Epidermal melanocyte (primary cell): ENCODE measurements at regions not wholly inside any gene's neighbourhood (a gene's known extent, or its start where the extent isn't known, plus 50 kb on each side); places are given as distances from the start of the nearest gene placed in this dataset.

Experiments
- DNase-seq: peaks from one replicate; pipeline ENCODE4 v3.0.0; 2011; ENCODE audit warnings: low spot score; ENCODE audit not compliant: insufficient read length

DNA sequence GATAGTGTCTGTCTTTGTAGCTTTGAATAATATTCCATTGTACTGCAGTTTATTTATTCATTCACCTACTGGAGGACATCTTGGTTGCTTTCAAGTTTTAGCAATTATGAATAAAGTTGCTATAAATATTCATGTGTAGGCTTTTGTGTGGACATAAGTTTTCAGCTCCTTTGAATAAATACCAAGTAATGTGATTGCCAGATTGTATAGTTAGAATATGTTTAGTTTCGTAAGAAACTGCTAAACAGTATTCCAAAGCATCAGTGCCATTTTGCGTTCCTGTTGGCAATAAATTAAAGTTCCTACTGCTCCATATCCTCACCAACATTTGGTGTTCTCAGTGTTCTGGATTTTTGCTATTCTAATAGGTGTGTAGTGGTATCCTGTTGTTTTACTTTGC, 311.7 kb upstream of the FMN2 start:
- DNase-seq, result no peak

DNA sequence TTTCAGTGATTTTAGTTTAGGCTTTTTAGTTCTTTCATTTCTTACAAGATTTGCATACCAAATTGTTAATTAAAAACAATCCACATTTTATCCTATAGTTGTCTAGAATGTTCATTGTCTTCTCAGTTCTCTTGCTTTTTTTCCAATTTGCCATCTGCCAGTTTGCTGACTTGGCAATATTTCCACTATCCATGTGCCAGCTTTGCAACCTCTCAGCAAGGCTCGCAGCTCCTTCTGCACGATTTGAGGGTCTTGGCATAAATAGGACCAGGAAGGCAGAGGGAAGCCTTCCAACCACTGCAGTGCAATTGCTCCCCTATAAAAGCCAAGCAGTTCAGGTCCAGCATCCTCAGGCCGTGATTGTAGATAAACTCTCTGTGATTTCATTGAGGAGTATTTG, 306.8 kb upstream of the FMN2 start:
- DNase-seq, result no peak

DNA sequence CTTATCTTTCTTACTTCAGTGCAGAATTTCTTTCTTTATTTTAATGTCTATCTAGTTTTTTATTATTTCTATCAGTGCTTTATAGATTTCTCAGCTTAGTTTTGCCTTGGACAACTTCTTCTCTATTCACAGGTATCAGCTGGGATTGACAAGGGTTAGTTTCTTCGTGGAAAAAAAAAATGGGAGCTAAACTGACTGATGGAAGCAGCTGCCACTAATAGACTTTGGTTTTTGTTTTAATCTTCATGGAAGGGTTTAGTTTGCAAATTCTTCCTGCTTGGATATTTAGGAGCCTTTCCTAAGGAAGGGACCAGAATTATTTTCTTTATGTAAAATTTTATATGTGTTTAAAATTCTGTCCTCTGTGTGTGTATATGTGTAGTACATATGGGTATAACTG, 306.1 kb upstream of the FMN2 start:
- DNase-seq, result no peak

DNA sequence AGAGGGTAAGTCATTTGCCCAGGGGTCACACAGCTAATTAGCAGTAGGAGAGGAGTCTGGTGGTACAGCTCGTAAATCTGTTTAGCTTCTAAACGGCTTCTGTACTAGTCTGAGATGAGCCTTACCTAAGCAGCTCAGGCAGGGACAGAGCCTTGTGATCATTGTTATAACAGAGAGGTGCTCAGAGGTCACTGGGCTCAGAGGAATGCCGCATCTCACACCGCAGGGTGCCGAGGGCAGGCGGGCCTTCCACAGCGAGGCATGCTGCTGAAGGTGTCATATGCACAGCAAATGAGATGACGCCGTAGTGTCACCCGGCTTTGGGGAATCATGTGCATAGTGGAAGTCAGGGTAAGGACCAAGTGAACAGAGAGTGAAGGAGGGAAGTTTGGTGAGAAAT, 305.2 kb upstream of the FMN2 start:
- no peak for DNase-seq

DNA sequence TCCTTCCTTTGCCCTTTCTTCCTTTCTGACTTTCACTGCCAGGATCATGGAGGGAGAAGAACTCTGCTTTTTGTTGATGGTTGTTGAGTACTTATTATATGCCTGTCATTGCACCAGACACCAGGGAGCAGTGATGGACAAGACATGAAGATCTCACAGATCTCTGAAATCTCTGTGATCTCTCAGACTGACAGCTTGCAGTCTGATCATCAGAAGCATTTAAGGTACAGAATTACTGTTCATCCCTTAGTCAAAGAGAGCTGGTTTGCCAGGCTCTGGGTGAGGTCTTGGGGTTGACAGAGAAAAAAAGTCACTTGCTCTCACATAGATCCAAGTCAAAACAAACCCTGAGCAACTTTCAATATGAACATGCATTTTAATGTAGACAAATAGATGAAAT, 299.5 kb upstream of the FMN2 start:
- no peak for DNase-seq

DNA sequence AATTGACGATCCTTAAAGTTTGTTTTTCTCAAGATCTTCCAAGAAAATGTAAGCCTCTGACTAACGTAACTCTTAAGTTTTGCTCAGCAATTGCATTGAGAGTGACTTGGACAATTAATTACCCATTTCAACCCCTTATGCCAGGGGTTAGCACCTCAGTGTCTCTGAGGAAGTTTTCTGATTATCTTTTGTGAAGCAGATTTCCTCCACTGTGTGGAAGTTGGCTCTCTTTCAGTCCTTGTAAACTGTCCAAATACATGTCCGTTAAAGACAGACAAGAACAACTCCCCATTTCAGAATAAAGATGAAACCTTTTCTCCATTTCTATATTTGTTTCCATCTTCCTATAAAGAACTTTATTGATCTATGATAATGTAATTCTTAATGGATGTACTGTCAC, 296.4 kb upstream of the FMN2 start:
- no peak for DNase-seq

DNA sequence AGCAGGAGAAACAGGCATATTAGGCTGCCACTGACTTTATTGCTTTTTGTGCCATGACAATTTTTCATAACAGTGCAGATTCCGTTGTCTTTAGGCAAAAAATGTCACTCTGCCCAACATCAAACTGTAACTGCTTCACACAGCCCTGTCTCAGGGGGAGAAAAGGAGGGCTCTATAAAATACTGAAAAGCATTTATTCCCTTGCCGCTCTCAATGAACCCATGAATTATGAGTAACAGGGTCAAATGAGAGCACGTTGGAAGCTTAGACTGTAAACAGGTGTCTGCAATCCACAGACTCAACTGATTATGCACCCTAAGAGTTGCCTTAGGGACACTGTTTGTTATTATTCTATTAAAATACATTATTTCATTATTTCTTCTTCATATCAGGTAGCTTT, 292.1 kb upstream of the FMN2 start:
- DNase-seq, result no peak

DNA sequence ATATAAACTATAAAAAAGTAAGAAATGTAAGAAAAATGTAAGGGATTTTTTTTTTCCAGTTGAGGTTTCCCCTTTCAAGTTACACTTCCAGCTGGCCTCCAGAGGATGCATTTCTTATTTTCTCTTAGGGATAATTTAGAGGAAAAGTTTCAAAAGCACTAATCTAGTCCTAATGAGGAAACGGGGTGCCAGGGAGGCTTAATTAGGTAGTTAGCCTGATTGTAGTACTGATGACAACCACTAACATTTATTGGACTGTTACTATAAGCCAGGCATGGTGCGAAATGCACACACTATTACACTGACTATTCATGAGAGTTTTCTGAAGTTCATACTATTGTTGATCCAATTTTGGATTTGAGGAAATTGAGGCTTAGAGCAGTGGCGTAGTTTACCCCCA, 290.8 kb upstream of the FMN2 start:
- no peak for DNase-seq

DNA sequence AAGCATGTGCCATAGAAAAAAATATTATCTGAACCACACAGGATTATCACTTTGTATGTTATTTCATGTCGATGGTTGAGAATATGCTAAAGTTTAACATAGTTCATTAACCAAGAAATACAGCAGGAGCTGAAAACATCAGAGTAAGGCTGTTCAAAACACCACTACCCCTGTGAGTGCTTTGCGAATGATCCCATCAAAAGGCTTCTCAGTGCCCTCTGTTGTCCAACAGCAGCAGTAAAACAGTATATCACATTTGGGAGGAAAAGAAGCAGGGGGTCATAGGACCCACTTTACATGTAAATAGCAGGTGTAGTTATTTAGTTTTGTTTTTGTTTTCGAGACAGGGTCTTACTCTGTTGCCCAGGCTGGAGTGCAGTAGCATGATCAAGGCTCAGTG, 289.4 kb upstream of the FMN2 start:
- DNase-seq, result no peak

DNA sequence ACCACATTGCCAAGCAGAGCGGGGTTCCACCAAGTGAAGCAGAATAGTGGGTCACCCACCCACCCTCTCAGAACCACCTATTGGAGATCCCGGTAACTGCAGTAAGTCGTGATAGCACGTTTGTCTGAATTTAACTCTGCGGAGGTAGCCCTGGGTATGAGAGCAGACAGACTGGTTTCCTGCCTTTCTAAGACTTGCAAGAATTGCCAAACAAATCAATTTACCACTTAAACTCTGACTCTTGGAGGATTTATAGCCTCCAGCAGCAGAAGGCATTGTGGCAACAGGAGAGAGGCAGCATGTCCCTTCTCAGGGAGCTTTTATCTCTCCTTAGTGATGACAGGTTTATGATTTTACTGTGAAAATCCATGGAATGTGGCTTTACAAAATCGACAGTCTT, 287.9 kb upstream of the FMN2 start:
- DNase-seq, result no peak

DNA sequence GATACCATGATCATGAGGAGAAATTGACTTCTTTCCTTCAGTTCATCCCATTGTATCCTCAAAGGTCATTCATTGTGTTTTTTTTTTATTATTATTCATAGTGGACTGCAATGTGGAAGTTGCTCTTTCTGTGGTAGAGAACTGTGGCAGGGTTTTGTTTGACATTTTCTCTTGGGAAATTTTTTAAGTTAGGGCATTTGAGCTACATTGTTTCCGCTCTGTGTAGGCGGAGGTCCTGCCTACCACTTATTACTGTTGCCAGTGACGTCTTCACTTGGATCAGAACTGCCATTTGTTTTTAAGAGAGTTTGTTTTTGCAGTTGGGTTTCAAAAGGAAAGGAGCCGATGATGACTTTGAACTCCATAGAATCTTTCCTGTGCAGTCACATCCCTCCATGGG, 287.4 kb upstream of the FMN2 start:
- no peak for DNase-seq

DNA sequence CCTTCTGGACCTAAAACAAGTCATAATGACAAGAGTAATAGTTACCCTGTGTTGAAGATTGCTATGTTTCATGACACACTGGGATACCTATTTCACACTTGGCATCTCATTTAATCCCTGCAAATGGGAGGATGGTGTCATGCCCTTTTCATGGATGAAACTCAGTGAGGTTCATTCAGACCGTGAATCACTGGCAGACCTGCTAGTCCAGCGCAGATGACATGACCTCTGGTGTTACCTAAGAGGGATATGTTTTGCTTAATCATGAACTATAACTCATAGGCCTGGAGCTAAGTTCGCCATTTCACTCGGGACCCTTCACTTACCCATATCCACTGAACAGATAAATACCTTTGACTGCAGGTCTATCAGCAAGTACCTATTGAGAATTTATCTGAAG, 286.6 kb upstream of the FMN2 start:
- no peak for DNase-seq

DNA sequence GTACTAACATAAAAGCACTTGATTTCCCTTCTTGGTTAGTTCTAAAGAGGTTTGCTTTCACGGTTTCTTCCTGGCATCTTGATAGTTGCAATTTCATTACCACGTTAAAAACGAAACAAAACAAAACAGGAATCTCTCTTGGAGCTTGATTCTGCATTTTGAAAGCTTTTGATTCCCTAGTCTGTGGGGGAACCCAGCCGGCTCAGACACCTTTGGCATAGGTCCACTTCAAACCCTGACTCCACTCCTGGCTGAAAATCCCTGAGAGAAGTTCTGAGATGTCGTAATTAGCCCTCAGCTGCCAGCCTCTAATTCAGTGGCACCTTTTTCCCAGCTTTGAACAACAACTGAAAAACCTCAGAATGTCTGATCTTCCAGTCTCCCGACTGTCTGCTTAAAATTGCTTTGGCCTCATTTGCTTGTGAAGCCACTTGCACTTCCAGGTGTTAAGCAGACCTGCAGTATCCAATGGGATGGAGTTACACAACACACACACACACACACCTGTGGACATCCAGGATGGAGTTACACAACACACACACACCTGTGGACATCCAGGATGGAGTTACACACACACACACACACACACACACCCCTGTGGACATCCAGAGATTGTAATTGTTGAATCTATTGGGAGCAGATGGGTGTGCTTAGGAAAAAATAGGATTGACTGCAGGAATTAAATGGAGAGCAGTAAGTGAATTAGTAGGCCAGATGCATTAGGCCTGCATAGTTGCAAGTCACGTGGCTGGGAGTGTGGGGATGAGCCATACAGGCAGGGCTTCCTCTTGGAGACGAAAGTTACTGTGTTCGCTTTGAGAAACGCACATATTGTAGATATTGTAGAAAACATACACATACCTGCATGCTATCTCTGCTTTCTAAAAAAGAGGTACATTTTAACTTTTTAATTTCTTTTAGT, 285.6 kb upstream of the FMN2 start:
- no peak for DNase-seq

DNA sequence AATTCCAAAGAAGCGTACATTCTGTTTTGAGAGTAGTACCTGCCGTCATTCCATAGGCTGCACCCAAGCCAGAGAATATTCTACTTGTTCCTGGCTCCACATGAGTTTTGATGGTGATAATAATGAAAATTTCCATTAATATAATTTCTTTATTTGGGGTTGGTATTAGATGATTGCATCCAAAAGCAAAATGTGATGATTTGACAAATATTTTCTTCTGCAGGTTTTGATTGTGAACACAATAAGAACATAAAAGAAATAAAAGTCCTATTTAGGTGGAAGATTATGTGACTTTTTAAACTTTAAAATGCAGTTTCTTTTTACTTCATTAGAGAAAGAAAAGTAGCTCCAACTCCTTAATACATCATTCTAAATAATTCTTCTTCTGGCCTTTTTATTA, 284.8 kb upstream of the FMN2 start:
- no peak for DNase-seq

DNA sequence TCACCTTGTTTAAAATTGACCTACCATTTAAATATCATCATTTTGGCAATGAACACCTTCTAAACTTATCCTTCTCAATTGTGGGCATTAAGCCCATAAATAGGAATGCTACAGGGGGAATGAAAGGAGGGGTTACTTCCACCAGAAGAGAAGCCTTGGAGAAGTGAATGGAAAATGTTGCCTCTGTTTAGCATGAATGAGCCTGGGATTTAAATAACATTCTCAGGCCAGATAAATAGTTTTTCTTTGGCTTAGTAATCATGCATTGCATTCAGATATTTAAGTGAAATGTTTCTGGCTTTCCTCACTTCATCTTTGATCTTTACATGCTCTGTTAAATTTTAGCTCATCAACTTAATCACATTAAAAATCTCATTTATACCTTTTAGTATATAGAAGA, 284.3 kb upstream of the FMN2 start:
- no peak for DNase-seq

DNA sequence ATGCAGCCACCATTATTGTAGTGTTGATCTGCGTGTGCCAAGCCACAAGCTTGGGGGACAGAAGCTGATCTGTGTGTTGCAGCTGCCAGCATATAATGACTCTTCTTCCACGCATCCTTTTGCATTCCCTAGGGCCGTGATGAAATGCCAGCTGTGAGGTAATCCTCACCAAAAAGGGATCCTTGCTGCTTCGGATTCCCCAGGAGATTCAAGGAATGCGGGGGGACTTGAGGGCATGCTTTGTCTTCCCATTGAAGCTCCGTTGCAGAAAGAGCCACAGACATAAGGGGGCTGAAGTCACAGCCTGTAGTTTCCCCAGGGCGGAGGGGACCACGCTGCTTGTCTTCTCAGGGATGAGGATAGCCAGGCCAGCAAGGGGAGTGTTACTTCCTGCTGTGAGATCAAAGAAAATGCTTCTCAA, 281.6 kb upstream of the FMN2 start:
- DNase-seq, result no peak

DNA sequence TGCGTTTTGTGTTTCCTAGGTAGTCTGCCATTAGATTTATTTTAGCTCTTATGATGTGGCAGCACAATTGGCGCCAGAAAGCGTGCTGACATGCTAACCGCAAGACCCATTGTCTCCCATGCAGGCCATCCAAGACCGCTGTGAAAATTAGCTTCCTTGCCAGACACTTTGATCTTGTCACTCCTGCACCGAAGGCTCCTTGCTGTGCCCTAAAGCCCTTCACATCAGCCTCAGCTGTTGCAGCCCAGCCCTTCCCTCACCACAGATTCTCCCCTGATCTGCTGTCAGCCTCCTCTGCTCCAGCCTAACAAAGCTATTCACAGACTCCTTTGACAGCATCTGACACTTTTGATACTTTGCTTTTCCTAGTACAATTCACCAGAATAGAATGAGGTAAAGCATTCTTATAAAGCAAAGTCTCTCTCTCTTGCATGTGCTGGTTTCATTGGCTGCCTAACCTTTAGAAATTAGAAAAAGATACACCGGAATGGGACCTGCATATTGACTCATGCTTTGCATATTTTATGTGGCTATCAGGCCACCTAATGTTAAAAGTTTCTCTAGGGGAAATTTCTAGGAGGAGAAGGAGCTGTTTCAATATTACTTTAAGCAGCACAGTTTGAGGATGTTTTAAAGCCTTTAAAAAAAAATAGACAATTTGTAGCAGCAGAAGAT, 280.3 kb upstream of the FMN2 start:
- DNase-seq, result no peak

DNA sequence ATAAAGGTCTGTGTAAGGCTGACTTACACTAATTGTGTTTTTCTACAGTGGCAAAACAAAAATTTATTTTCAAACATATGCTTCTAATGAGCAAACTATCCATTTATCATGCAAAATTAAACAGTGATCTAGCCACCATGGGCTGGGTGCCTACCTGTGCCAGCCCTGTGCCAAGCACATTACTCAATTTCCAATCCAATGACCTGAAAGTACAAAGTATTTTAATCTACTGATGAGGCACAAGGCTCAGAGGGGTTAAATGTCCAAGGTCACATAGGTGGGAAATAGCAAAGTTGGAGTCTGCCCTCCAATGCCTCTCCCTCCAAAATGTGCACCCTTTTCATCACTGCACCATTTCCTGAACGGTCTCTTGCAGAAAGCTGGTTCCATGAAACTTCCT, 279.1 kb upstream of the FMN2 start:
- no peak for DNase-seq

DNA sequence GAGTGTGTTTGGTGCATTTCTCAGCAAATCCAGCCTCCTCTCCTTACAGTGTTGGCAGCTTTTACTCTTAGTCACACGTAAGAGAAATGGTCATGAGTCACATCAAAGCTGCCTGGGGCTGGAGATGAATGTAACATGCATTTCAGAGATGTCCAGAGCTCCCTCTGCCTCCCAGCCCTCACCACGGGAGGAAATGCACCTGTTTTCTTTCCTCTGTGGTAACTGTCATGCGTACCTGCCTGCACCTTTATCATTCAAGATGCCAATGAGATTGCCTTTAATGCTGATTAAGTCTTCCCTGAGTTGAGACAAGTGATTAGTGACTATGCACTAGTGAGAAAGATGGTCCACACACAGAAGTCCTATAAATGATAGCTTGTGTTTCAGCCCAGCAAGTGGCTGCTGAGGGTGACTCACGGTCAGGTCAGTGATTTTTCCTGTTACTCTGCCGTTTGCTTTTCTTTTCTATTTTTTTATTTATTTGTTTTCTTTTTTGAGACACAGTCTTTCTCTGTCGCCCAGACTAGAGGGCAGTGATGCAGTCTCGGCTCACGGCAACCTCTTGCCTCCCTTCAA, 277.3 kb upstream of the FMN2 start:
- no peak for DNase-seq

DNA sequence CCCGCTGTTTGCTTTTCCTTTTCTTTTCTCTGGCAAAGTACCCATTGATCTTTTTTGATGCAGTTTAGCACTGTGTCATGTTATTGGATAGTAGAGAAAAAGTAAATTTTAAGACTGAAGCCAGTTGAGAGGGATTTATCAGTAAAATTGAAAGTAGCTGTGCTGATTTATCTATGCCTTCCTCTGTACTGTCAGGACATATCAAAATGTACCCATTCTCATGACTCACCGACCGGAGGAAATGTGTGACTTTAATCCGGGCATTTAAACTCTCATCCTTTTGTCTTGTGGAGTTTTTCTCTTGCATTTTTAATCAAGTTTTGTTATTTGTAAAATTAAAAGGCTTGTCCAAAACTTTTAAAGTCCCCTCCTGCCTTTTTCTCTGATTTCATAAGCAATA, 276.6 kb upstream of the FMN2 start:
- no peak for DNase-seq

DNA sequence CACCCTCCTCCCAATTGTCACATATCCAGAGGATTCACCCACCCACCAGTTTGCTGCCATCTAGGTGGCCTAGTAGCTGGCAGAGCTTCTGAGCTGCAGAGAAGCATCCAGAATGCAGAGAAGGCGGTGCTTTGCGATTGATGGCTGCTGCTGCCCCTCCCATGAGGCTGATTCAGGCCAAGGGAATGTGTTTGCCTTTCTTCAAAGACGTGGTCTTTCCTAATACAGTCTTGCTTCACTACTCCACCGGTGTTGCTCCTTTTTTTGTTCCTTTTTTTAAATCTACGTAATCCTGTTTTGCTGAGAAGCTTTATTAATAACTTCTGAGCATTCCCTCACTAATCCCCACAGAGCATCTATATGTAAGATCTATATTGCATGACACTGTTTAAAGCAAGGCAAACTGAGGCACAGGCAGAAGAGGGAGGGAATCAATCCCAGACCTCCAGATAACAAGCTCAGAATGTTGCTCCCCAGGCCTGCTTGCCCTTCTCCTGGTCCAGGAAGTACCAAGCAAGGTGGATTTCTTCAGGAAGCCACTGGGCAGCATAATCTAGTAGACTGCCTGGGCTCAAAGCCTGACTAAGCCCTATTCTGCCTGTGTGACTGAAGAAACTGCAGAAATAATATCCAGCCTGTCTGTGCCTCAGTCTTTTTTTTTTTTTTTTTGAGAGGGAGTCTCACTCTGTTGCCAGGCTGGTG, 275.5 kb upstream of the FMN2 start:
- no peak for DNase-seq

DNA sequence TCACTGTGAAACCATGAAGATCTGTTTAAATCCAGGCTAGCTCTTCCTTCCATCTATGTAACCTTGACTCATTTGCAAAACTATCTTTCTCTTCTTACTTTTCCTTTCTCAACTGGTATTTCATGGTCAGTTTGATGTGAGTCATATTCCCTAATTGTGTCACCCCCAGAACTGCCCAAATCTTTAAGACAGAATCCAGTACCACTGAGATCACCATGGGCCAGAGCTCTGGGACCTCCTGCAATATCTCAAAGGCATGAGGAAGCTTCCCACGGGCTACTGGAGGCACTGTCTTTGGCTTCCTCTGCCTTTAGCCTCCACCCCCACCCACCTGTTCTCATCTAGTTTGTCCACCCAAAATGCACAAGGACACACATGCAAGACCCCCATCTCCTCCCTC, 274.4 kb upstream of the FMN2 start:
- DNase-seq, result no peak
